ENCODE measurements at regions not wholly inside any gene's neighbourhood (a gene's known extent, or its start where the extent isn't known, plus 50 kb on each side); places are given as distances from the start of the nearest gene placed in this dataset.
A peak's percentile ranks its signal among the peaks of the same experiment; 100 is the strongest.
"Not testable (repeated sequence)": the region's sequence is repeated elsewhere in the genome, so short reads cannot be mapped to it uniquely, and the experiment has no call there.

DNA sequence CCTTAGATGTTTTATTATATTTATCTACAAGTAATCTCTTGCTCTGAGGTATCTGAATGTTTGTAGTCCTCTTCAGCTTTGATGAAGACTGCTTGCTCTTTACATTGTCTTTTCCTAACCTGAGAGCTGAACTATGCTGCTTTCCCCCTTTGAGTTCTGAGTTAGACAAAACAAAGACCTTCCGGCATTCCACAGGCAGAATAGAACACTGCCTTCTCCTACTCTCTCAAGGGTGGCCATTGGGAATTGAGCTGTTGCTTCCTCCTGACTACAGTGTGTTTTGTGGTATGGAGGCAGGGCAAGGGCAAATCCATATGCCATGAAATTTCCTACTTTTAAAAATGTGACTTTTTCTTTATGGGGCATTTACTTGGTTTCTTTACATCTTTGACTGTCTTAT, 841.0 kb downstream of the FAM133A start:
- no peak for DNase-seq
- in situ Hi-C loops (cut with HindIII; ENCODE audit: low pct_ligation_motif_present, low pct_unique_long_range_greater_than_20kb, low sequenced_read_pairs): no loop called here

DNA sequence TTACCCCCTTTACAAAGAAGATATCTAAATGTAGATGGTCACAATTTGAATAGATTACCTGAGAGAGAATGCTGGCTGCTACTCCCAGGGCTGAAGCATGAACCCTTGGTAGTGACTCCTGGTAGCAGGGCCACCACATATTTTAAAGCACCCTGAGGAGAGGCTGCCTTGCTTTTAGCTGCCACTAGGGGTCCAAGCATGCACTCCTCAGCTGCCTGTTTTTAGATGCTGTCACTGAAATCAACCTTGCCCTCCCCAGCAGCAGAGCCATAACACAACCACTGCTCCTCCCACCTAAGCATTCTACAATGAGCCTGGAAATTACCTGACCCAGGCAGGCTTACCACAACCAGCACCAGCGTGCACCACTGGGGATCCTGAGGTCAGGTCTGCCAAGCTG, 850.9 kb downstream of the FAM133A start:
- in situ Hi-C loops (cut with HindIII; ENCODE audit: low pct_ligation_motif_present, low pct_unique_long_range_greater_than_20kb, low sequenced_read_pairs): no loop called here
- DNase-seq: peak; percentile 0

- DNase-seq: no peak
- in situ Hi-C loops (cut with HindIII; ENCODE audit: low pct_ligation_motif_present, low pct_unique_long_range_greater_than_20kb, low sequenced_read_pairs): no loop called here
Measured at GRCh38 chrX:94545722-94546121, 871.7 kb downstream of the FAM133A start.

DNA sequence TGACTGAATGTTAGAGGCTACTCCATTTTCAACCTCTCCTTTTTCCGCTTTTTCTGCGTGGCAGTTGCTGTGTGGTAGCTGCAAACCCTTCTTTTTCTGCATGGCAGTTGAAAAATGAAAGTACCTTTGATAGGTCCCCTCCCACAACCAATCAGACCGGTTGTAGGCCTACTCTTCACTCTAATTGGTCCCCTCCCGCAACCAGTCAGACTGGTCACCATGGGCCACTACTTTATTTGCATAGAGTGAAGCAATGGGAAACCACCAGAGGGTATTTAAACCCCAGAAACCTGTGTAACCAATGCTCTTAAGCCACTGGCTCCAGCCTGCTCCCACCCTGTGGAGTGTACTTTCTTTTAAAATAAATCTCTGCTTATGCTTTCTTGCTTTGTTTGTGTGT, 877.8 kb downstream of the FAM133A start:
- DNase-seq: peak; percentile 0
- in situ Hi-C loops (cut with HindIII; ENCODE audit: low pct_ligation_motif_present, low pct_unique_long_range_greater_than_20kb, low sequenced_read_pairs): no loop called here

DNA sequence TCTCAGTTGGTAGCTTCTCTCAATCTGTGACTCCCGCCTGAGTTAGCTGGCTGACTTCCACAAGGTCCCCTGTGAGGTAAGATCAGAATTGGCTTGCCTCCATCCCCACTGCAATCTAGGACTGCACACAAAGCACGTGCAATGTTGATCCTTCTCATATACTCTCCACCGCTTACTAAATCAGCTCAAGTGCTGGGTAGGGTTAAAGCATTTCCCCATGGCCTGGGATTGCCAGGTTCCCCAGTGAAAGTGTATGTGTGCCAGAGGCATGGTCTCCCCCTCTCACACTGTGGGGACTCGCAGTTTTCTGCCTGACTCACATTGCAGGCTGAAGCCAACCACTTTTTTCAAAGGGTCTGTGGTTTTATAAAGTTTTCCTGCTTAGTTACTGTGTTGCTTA, 886.9 kb downstream of the FAM133A start:
- in situ Hi-C loops (cut with HindIII; ENCODE audit: low pct_ligation_motif_present, low pct_unique_long_range_greater_than_20kb, low sequenced_read_pairs): no loop called here
- DNase-seq: no peak

DNA sequence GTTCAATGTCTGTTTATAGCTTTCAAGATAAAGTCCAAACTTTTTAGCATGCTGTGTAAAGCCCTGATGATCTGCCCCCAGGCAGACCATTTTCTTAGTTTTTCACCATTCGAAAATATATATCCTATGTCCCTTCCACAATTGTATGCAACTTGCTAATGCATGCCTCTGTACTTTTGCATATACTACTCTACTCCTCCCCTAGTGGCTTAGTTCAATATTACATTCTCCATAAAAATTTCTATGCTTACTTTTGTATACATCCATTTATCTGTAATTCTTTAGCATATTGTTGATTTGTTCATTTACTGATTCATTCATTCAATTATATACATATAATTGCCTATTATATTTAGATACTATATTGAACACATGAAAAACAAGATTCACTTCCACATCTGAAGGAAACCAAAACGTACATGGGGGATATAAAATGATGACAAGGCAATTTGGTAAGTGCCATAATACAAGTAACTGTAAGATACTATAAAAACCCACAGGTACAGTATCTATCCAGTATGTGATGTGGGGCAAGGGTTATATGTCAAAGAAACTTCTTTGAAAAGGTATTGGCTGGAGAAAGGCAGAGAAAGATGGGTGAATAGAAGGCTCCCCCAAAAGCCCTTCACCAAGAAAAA, 902.5 kb downstream of the FAM133A start:
- in situ Hi-C loops (cut with HindIII; ENCODE audit: low pct_ligation_motif_present, low pct_unique_long_range_greater_than_20kb, low sequenced_read_pairs): no loop called here
- DNase-seq: no peak

DNA sequence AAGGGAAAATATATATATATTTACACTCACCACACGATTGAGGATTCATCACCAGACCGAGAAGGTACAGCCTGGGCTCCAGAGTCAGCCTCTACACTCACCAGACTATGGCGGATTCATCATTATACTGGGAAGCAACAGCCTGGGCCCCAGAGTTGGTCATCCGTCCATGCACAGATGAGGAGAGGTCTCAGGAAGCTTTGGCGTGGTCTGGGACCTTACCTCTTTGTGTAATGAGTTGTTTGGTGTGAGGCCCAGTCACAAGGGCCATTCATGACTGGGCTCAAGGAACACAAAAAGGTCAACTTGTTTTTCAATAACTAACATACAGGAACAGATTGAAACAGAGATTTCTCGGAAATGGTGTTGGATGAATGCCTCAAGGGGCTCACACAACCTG, 926.1 kb downstream of the FAM133A start:
- in situ Hi-C loops (cut with HindIII; ENCODE audit: low pct_ligation_motif_present, low pct_unique_long_range_greater_than_20kb, low sequenced_read_pairs): no loop called here
- DNase-seq: no peak

GRCh38 chrX:94612140-94612539, 938.1 kb downstream of the FAM133A start:
- DNase-seq: no peak
- in situ Hi-C loops (cut with HindIII; ENCODE audit: low pct_ligation_motif_present, low pct_unique_long_range_greater_than_20kb, low sequenced_read_pairs): no loop called here

- no peak for DNase-seq
- in situ Hi-C loops (cut with HindIII; ENCODE audit: low pct_ligation_motif_present, low pct_unique_long_range_greater_than_20kb, low sequenced_read_pairs): no loop called here
Measured at GRCh38 chrX:94633237-94633636, 959.2 kb downstream of the FAM133A start.

DNA sequence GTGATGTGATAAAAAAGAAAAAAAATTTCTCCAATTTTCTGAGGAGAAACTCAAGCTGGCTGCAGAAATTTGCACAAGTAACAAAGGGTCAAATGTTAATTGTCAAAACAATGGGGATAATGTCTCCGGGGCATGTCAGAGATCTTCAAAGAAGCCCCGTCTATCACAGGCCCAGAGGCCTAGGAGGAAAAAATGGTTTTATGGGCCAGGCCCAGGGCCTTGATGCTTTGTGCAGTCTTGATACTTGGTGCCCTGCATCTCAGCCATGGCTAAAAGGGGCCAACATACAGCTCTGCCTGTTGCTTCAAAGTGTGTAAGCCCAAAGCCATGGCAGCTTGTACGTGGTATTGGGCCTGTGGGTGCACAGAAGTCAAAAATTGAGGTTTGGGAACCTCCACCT, 961.0 kb downstream of the FAM133A start:
- in situ Hi-C loops (cut with HindIII; ENCODE audit: low pct_ligation_motif_present, low pct_unique_long_range_greater_than_20kb, low sequenced_read_pairs): no loop called here
- DNase-seq: no peak

GRCh38 chrX:94645726-94646125, 971.7 kb downstream of the FAM133A start:
- in situ Hi-C loops (cut with HindIII; ENCODE audit: low pct_ligation_motif_present, low pct_unique_long_range_greater_than_20kb, low sequenced_read_pairs): no loop called here
- DNase-seq: no peak

- in situ Hi-C loops (cut with HindIII; ENCODE audit: low pct_ligation_motif_present, low pct_unique_long_range_greater_than_20kb, low sequenced_read_pairs): no loop called here
Measured at GRCh38 chrX:94655180-94655579, 981.2 kb downstream of the FAM133A start.

DNA sequence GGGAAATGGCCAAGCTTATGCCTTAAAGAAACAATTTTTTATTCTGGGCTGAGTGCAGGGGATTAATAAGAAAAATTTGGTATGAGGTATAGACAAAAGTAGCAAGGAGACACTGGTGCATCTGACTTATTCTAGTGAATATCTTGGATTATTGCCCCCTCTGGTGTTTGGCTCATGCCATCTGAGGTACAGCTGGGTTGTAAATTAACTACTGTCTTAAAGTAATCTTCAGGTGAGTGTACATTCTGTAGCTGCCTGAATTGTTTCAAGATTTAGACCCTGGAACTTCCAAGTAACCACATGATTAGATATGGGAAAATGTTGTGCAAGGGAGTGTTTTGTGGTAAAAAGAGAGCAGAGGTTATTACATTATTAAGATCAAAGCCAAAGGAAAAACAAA, 988.7 kb downstream of the FAM133A start:
- in situ Hi-C loops (cut with HindIII; ENCODE audit: low pct_ligation_motif_present, low pct_unique_long_range_greater_than_20kb, low sequenced_read_pairs): no loop called here
- peak; percentile 1 for DNase-seq

More at GRCh38 chrX:94655180-94655579, 981.2 kb downstream of the FAM133A start:
- no peak for DNase-seq

DNA sequence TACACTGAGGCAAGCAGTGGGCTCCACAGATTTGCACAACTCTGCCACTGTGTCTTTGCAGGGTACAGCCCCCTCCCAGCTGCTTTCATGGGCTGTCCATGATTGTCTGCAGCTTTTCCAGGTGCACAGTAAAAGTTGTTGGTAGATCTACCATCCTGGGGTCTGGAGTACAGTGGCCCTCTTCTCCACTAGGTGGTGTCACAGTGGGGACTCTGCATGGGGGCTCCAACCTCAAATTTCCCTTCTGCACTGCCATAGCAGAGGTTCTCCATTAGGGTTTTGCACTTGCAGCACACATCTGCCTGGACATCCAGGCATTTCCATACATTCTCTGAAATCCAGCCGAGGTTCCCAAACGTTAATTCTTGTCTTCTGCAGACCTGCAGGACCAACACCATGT, 1002.3 kb downstream of the FAM133A start:
- in situ Hi-C loops (cut with HindIII; ENCODE audit: low pct_ligation_motif_present, low pct_unique_long_range_greater_than_20kb, low sequenced_read_pairs): no loop called here
- DNase-seq: no peak

DNA sequence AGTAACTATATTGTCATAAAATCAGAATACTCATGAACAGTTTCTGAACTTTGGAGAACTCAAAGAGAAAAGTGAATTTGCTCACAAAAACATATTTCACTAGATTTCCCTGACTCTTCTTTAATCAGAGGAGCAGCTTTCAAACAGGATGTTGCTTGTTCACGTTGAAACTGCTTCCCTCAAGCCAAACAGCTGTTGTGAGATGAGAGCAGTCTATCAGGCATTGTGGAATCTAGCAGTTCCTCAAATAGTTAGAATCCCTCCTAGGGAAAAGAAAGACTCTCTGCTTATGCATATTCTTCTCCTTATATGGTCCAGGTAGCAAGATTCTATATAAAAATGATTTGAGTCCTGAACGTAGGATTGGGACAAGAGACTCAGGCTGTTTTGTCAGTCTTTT, 1012.1 kb downstream of the FAM133A start:
- in situ Hi-C loops (cut with HindIII; ENCODE audit: low pct_ligation_motif_present, low pct_unique_long_range_greater_than_20kb, low sequenced_read_pairs): no loop called here
- no peak for DNase-seq

GRCh38 chrX:94695910-94696309, 1021.9 kb downstream of the FAM133A start:
- no peak for DNase-seq
- in situ Hi-C loops (cut with HindIII; ENCODE audit: low pct_ligation_motif_present, low pct_unique_long_range_greater_than_20kb, low sequenced_read_pairs): no loop called here

GRCh38 chrX:94704348-94705256, 1030.6 kb downstream of the FAM133A start:
- in situ Hi-C loops (cut with HindIII; ENCODE audit: low pct_ligation_motif_present, low pct_unique_long_range_greater_than_20kb, low sequenced_read_pairs); DNase-seq: not testable (repeated sequence)

DNA sequence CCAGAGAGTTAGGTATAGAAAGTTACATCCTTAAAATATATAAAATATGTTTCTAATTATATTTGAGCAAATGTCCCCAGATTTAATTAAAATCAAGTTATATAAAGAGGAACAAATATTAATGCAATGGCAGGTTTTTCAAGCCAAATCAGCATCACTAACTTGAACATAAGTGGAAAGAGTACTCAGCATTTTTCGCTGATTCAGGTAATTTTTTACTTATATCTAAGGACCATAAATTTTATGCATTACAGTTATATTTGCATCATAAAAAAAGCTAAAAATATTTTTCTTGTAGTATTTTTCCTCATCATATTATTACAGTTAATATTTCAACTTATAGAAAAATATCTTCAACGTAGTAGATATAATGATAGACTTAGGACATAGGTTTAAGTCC, 1047.4 kb downstream of the FAM133A start:
- in situ Hi-C loops (cut with HindIII; ENCODE audit: low pct_ligation_motif_present, low pct_unique_long_range_greater_than_20kb, low sequenced_read_pairs): no loop called here
- DNase-seq: no peak

DNA sequence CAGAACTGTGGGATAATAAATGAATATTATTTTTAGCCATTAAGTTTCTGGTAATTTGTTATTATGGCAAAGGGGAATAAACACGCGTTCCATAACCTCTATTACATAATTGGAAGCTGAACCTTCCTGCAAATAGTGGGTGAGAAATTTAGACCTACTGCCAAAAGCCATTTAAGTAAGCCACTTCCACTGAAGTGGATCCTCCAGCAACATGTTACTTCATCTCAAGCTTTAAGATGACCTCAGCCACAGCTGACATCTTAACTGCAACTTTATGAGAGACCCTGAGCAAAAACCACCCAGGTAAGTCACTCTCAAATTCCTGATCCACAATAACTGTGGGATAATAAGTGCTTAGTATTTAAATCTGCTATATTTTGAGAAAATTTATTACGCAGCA, 1048.6 kb downstream of the FAM133A start:
- DNase-seq: no peak
- in situ Hi-C loops (cut with HindIII; ENCODE audit: low pct_ligation_motif_present, low pct_unique_long_range_greater_than_20kb, low sequenced_read_pairs): no loop called here

GRCh38 chrX:94742772-94743171, 1068.8 kb downstream of the FAM133A start:
- in situ Hi-C loops (cut with HindIII; ENCODE audit: low pct_ligation_motif_present, low pct_unique_long_range_greater_than_20kb, low sequenced_read_pairs): no loop called here

More at GRCh38 chrX:94742772-94743171, 1068.8 kb downstream of the FAM133A start:
- DNase-seq: no peak
